ENCODE measurements at regions not wholly inside any gene's neighbourhood (a gene's known extent, or its start where the extent isn't known, plus 50 kb on each side); places are given as distances from the start of the nearest gene placed in this dataset.

DNA sequence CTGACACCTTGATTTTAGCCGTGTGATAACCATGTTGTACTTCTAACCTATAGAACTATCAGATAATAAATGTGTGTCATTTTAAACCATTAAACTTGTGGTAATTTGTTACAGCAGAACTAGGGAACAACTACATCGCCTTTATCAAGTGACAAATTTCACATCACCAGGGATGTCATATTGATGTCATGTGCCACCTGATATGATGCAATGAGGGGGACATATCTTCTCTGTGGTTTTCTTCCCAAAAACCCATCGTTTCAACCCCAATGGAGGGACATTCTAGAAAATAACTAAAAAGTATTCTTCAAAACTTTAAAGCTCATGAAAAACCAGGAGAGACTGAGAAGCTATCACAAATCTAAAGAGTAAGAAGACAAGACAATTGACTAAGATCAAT is 212.2 kb downstream of the ETV1 start:
- H3K4me1 Mint-ChIP-seq, result peaks cover 16% of the 10 kb centered on the region
- no peak overlapping the region for H3K4me3 Mint-ChIP-seq
- Histone ChIP-seq H3K9me2 (ENCODE audit: insufficient read depth) (no peaks in the 10 kb centered on the region), H3K27me3 (ENCODE audit: insufficient read depth) (no peaks in the 10 kb centered on the region), H3K4me3 (no peak overlapping the region), H2AFZ (no peak overlapping the region), H3K36me3 (ENCODE audit: insufficient read depth) (no peaks in the 10 kb centered on the region), H4K20me1 (replicated peaks; ENCODE audit: insufficient read depth) (no peaks in the 10 kb centered on the region), H3K4me2 (no peak overlapping the region), H3K79me2 (replicated peaks; ENCODE audit: insufficient read depth) (peaks cover 15% of the 10 kb centered on the region), H3K4me1 (ENCODE audit: insufficient read depth) (peaks cover 28% of the 10 kb centered on the region), H3K27ac (ENCODE audit: low read depth) (no peak overlapping the region), H3F3A (replicated peaks; ENCODE audit: low read depth) (no peaks in the 10 kb centered on the region)
- ATAC-seq (no peak), DNase-seq (ENCODE audit: low spot score) (no peak)
- H3K27ac Mint-ChIP-seq, result no peak overlapping the region
- no peak for TF ChIP-seq JUNB (IDR thresholded peaks at IDR 0.05; ENCODE audit: unreplicated experiment)
- TF ChIP-seq CREB1 (CRISPR knock-in tag; IDR thresholded peaks at IDR 0.05; ENCODE audit: low read depth), result no peak
- no peak for TF ChIP-seq EZH2phosphoT487 (IDR thresholded peaks at IDR 0.05; ENCODE audit: unreplicated experiment)
- TF ChIP-seq, protein P1, sequence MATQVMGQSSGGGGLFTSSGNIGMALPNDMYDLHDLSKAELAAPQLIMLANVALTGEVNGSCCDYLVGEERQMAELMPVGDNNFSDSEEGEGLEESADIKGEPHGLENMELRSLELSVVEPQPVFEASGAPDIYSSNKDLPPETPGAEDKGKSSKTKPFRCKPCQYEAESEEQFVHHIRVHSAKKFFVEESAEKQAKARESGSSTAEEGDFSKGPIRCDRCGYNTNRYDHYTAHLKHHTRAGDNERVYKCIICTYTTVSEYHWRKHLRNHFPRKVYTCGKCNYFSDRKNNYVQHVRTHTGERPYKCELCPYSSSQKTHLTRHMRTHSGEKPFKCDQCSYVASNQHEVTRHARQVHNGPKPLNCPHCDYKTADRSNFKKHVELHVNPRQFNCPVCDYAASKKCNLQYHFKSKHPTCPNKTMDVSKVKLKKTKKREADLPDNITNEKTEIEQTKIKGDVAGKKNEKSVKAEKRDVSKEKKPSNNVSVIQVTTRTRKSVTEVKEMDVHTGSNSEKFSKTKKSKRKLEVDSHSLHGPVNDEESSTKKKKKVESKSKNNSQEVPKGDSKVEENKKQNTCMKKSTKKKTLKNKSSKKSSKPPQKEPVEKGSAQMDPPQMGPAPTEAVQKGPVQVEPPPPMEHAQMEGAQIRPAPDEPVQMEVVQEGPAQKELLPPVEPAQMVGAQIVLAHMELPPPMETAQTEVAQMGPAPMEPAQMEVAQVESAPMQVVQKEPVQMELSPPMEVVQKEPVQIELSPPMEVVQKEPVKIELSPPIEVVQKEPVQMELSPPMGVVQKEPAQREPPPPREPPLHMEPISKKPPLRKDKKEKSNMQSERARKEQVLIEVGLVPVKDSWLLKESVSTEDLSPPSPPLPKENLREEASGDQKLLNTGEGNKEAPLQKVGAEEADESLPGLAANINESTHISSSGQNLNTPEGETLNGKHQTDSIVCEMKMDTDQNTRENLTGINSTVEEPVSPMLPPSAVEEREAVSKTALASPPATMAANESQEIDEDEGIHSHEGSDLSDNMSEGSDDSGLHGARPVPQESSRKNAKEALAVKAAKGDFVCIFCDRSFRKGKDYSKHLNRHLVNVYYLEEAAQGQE (IDR thresholded peaks at IDR 0.05; ENCODE audit: unreplicated experiment), result no peak
- no peaks in the 10 kb centered on the region for H3K9me3 Mint-ChIP-seq
- 0 out of 3 replicates have a peak, but pooled peaks cover 3% of the 10 kb centered on the region for H3K36me3 Mint-ChIP-seq (ENCODE audit: low read depth)
- no peaks in the 10 kb centered on the region for H3K27me3 Mint-ChIP-seq (ENCODE audit: insufficient read depth, low read depth, poor library complexity)

DNA sequence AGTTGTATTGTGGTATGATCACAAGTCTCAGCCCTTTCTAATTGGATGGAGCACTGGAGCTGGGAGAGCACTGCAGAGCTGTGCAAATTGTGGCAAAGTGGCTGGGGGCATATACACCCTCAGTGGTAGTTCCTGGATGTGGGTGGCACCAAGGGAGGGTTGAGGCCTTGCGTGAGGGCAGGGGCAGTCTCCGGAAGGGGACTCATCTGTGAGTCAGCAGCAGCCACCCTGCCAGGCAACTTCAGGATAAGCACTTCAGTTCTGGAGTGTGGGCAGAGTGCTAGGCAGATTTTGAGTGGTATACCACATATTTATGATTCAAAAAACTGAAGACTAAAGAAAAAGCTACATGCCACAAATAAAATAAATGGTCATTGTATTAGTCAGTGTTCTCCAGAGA is 210.5 kb downstream of the ETV1 start:
- Histone ChIP-seq H3K27me3 (ENCODE audit: insufficient read depth) (no peaks in the 10 kb centered on the region), H3K4me2 (no peak overlapping the region), H3K4me3 (no peak overlapping the region), H3K79me2 (replicated peaks; ENCODE audit: insufficient read depth) (peaks cover 19% of the 10 kb centered on the region), H2AFZ (no peak overlapping the region), H3F3A (replicated peaks; ENCODE audit: low read depth) (no peaks in the 10 kb centered on the region), H3K36me3 (ENCODE audit: insufficient read depth) (no peaks in the 10 kb centered on the region), H4K20me1 (replicated peaks; ENCODE audit: insufficient read depth) (no peaks in the 10 kb centered on the region), H3K4me1 (ENCODE audit: insufficient read depth) (peaks cover 24% of the 10 kb centered on the region), H3K9me2 (ENCODE audit: insufficient read depth) (no peaks in the 10 kb centered on the region), H3K27ac (ENCODE audit: low read depth) (no peak overlapping the region)
- DNase-seq (ENCODE audit: low spot score), result no peak
- Mint-ChIP-seq H3K27ac (0 out of 2 replicates have a peak overlapping the region, but pooled peaks have one; percentile 54), H3K4me1 (peaks cover 10% of the 10 kb centered on the region), H3K27me3 (ENCODE audit: insufficient read depth, low read depth, poor library complexity) (no peaks in the 10 kb centered on the region), H3K9me3 (no peaks in the 10 kb centered on the region), H3K4me3 (no peak overlapping the region), H3K36me3 (ENCODE audit: low read depth) (peaks cover 3% of the 10 kb centered on the region; the same call in 1 of the 3 replicates)
- ATAC-seq, result no peak
- TF ChIP-seq, protein P2, sequence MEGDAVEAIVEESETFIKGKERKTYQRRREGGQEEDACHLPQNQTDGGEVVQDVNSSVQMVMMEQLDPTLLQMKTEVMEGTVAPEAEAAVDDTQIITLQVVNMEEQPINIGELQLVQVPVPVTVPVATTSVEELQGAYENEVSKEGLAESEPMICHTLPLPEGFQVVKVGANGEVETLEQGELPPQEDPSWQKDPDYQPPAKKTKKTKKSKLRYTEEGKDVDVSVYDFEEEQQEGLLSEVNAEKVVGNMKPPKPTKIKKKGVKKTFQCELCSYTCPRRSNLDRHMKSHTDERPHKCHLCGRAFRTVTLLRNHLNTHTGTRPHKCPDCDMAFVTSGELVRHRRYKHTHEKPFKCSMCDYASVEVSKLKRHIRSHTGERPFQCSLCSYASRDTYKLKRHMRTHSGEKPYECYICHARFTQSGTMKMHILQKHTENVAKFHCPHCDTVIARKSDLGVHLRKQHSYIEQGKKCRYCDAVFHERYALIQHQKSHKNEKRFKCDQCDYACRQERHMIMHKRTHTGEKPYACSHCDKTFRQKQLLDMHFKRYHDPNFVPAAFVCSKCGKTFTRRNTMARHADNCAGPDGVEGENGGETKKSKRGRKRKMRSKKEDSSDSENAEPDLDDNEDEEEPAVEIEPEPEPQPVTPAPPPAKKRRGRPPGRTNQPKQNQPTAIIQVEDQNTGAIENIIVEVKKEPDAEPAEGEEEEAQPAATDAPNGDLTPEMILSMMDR (conservative IDR thresholded peaks at IDR 0.05; ENCODE audit: low read depth in 2 of 2), result no peak
- TF ChIP-seq NANOG (IDR thresholded peaks at IDR 0.05; ENCODE audit: borderline replicate concordance) (no peak), EZH2phosphoT487 (IDR thresholded peaks at IDR 0.05; ENCODE audit: unreplicated experiment) (no peak), EZH2 (IDR thresholded peaks at IDR 0.05; ENCODE audit: low read depth, unreplicated experiment) (no peak), POLR2AphosphoS5 (IDR thresholded peaks at IDR 0.05; ENCODE audit: low read depth) (no peak)
- TF ChIP-seq, protein P3, sequence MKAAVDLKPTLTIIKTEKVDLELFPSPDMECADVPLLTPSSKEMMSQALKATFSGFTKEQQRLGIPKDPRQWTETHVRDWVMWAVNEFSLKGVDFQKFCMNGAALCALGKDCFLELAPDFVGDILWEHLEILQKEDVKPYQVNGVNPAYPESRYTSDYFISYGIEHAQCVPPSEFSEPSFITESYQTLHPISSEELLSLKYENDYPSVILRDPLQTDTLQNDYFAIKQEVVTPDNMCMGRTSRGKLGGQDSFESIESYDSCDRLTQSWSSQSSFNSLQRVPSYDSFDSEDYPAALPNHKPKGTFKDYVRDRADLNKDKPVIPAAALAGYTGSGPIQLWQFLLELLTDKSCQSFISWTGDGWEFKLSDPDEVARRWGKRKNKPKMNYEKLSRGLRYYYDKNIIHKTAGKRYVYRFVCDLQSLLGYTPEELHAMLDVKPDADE (IDR thresholded peaks at IDR 0.05), result no peak
- TF ChIP-seq, protein P4, sequence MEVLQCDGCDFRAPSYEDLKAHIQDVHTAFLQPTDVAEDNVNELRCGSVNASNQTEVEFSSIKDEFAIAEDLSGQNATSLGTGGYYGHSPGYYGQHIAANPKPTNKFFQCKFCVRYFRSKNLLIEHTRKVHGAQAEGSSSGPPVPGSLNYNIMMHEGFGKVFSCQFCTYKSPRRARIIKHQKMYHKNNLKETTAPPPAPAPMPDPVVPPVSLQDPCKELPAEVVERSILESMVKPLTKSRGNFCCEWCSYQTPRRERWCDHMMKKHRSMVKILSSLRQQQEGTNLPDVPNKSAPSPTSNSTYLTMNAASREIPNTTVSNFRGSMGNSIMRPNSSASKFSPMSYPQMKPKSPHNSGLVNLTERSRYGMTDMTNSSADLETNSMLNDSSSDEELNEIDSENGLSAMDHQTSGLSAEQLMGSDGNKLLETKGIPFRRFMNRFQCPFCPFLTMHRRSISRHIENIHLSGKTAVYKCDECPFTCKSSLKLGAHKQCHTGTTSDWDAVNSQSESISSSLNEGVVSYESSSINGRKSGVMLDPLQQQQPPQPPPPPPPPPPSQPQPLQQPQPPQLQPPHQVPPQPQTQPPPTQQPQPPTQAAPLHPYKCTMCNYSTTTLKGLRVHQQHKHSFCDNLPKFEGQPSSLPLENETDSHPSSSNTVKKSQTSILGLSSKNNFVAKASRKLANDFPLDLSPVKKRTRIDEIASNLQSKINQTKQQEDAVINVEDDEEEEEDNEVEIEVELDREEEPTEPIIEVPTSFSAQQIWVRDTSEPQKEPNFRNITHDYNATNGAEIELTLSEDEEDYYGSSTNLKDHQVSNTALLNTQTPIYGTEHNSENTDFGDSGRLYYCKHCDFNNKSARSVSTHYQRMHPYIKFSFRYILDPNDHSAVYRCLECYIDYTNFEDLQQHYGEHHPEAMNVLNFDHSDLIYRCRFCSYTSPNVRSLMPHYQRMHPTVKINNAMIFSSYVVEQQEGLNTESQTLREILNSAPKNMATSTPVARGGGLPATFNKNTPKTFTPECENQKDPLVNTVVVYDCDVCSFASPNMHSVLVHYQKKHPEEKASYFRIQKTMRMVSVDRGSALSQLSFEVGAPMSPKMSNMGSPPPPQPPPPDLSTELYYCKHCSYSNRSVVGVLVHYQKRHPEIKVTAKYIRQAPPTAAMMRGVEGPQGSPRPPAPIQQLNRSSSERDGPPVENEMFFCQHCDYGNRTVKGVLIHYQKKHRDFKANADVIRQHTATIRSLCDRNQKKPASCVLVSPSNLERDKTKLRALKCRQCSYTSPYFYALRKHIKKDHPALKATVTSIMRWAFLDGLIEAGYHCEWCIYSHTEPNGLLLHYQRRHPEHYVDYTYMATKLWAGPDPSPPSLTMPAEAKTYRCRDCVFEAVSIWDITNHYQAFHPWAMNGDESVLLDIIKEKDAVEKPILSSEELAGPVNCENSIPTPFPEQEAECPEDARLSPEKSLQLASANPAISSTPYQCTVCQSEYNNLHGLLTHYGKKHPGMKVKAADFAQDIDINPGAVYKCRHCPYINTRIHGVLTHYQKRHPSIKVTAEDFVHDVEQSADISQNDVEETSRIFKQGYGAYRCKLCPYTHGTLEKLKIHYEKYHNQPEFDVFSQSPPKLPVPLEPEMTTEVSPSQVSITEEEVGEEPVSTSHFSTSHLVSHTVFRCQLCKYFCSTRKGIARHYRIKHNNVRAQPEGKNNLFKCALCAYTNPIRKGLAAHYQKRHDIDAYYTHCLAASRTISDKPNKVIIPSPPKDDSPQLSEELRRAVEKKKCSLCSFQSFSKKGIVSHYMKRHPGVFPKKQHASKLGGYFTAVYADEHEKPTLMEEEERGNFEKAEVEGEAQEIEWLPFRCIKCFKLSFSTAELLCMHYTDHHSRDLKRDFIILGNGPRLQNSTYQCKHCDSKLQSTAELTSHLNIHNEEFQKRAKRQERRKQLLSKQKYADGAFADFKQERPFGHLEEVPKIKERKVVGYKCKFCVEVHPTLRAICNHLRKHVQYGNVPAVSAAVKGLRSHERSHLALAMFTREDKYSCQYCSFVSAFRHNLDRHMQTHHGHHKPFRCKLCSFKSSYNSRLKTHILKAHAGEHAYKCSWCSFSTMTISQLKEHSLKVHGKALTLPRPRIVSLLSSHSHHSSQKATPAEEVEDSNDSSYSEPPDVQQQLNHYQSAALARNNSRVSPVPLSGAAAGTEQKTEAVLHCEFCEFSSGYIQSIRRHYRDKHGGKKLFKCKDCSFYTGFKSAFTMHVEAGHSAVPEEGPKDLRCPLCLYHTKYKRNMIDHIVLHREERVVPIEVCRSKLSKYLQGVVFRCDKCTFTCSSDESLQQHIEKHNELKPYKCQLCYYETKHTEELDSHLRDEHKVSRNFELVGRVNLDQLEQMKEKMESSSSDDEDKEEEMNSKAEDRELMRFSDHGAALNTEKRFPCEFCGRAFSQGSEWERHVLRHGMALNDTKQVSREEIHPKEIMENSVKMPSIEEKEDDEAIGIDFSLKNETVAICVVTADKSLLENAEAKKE (CRISPR knock-in tag; IDR thresholded peaks at IDR 0.05), result no peak

Data from GM23338 (cell line).